HT-29 (cell line): ENCODE measurements at regions not wholly inside any gene's neighbourhood (a gene's known extent, or its start where the extent isn't known, plus 50 kb on each side); places are given as distances from the start of the nearest gene placed in this dataset.
"Not testable (repeated sequence)": the region's sequence is repeated elsewhere in the genome, so short reads cannot be mapped to it uniquely, and the experiment has no call there.

Experiments used
- DNase-seq: peaks from one replicate; pipeline ENCODE4 v3.0.0-alpha.2; 2015; ENCODE audit warnings: low spot score

DNA sequence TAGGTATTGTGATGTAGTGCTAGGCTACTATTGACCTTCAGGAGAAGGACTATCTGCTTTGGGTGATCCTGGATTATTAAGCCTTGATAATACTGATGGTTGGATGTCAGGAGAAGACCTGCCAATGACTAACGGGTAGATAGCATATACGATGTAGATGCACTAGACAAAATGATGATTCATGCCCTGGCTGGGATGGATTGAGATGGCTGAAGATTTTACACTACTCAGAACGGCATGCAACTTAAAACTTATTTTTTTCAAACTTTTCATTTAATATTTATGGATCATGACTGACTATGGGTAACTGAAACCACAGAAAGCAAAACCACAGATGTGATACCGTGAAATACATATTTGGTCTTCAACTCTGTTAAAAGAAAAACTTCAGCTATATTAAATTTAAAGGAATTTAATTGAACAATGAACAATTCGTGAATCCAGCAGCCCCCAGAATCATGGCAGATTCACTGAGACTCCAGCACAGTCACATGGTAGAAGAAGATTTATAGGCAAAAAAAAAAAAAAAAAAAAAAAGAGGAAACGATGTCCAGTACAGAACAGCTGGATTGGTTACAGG lies 124.6 kb upstream of the CDK13 start:
- DNase-seq: no peak

DNA sequence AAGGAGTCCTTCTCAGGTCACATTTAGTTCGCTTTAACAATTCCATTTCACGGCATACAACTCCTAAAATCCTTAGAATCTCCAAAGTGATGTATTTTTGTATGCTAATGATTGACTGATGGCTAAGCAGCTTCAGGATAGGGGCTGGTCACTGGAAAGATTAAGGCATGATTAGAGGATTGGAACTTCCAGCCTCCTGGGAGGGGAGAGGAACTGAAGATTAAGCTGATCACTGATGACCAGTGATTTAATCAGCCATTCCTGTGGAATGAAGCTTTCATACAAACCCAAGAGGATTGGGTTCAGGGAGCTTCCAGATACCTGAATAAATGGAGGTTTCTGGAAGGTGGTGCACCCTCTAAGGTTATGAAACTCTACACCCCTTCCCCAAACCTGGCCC lies 123.9 kb upstream of the CDK13 start:
- no peak for DNase-seq

DNA sequence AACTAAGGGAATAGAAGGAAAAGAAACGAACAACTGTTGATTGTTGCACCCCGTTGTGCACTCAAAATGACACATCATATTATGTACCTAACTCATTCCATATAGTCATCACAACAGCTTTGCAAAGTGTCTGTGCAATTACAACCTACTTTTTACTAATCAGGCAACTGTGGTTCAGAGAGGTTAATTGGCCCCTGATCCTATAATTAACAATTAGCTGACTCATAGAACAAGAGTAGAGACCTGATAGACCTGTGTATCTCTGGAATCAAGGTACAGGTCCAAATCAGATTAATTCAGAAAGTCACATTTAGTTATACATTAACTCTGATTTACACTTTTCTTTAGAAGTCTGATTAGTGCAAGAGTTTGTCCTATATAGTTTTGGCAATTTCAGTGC lies 122.5 kb upstream of the CDK13 start:
- DNase-seq: no peak

DNA sequence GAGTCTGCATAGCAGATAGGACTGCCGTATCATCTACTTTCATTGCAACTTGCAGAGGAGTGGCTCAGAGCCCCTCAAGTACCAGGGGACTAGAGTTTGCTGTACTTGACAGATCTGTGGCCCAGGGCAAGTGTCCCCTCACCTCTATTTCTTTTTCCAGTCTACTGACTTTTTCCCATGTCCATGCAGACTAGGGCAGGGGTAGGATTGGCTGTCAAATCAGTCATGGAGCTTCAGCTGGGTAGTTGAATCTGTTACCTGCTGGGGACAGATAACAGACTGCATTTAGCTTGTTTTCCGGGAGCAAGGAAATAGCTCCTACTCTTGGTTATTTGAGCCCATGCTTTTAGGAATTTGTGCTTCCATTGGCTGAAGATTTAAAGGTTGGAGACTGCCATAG lies 121.0 kb upstream of the CDK13 start:
- no peak for DNase-seq

GRCh38 chr7:39832519-39833085 lies 117.5 kb upstream of the CDK13 start:
- no peak for DNase-seq

- peak; percentile 66 for DNase-seq
These were observed 116.8 kb upstream of the CDK13 start for GRCh38 chr7:39833180-39833799.

- DNase-seq: not testable (repeated sequence)
These were observed 116.0 kb upstream of the CDK13 start for GRCh38 chr7:39833865-39834634.

DNA sequence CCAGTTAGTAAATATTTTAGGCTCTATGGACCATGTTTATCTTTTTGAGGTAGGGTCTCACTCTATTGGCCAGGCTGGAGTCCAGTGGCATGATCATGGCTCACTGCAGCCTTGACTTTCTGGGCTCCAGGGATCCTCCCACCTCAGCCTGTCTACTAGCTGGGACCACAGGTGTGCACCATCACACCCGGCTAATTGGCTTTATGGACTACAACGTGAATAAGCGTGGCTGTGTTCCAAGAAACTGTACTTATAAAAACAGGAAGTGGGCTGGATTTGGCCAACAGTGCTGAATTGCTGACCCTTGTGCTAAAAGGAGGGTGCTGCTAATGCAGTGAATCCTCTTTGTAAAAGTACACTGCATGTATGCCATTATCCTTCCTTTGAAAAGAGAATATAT lies 111.7 kb upstream of the CDK13 start:
- DNase-seq: peak; percentile 90

DNA sequence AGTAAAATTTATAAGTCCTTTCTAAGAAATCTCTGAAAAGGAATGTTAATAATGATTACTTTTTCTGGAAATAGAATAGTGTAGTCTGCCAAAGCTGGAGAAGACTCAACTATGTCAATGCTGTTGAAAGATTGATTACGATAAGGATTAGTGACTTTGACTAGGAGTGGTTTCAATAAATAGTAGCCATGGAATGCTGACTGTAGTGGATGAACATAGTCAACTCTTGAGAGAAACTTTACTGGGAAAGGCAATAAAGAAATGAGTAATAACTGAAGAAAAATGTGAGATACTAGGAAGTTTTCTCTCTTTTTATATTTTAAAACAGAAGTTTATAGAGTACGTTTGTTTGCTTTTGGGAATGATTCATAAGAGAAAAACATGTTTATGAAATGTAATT lies 105.0 kb upstream of the CDK13 start:
- DNase-seq: no peak

- no peak for DNase-seq
These were observed 102.8 kb upstream of the CDK13 start for GRCh38 chr7:39847227-39847626.

DNA sequence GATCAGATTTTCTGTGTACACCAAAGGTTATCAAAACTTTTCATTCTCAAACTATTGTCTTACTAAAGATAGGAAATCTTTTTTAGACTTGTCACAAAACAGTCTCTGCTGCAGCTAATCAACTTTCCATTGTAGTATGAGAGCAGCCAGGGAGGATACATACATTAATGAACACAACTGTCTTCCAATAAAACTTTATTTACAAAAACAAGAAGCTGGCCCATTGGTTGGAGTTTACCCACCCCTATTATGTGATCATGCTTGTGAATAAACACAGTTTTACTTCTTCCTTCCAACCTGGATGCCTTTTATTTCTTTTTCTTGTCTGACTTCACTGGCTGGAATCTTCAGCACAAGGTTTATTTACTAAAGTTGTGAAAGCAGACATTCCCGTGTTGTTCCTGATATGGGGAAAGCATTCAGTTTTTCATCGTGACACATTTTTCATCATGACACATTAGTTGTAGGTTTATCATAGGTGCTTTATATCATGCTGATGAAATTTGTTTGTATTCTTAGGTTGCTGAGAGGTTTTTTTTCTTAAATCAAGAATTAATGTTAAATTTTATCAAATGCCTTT lies 98.5 kb upstream of the CDK13 start:
- DNase-seq: no peak

DNA sequence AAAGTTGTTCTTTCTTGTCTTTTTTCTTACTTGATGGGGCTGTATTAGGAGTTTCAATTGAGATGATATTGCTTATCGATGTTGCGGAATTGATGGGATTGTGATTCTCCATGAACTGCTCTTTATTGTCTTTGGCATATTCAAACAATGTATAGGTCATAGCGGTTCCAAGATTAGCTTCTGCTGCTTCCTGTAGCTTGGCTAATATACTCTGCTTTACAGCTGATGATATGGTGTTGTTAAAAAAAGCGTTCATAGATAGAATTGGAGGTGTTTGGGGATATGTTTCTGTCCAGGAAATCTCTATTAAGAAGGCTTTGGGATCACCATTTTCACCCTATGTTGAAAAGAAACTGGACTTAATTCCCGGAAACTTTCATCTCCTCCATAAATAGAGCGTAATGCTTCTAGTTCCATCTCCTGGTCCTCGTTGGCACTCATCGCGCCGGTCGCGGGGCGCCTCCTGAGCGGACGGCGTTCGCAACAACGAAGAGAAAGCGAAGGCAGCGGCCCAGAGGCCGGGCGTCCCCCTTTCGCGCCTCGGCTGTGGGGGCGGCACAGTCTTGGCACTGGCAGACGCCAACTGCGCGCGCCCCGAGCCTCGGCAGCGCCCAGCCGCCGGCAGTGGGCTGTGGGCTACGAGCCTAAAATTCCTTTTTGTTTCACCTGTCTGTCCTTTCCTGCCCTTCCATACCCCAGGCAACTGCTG lies 95.3 kb upstream of the CDK13 start:
- not testable (repeated sequence) for DNase-seq

GRCh38 chr7:39855325-39855674 lies 94.8 kb upstream of the CDK13 start:
- DNase-seq: no peak

GRCh38 chr7:39863675-39864322 lies 86.3 kb upstream of the CDK13 start:
- peak; percentile 38 for DNase-seq

DNA sequence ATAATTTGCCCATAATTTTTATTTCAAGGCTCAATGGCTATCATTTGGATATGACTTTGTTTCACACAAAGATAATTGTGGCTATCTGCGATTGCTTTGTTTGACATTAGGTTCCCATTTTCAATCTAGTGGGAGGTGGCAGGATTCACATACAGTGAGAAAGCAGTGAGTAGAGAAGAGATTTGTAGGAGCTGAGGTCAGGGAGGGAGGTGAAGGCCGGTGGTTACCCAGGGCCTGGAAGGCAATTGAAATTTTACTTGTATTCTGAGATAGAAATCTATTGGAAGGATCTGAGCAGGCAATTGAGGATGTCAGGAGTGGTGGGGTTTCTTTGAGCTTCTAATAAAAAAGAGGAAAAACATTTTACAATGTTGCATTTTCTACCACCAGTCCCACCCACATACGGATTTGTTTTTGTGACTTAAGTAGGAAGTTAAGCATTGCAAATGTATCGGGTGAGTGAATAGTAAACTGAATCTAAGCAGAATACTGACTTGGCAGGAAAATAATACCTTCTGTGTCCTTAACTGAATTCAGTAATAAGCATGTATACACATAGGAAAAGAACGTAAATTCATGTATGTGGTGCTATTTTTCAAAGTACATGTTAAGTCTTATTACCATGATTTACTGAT lies 80.1 kb upstream of the CDK13 start:
- not testable (repeated sequence) for DNase-seq

GRCh38 chr7:39871610-39872009 lies 78.4 kb upstream of the CDK13 start:
- DNase-seq: not testable (repeated sequence)

DNA sequence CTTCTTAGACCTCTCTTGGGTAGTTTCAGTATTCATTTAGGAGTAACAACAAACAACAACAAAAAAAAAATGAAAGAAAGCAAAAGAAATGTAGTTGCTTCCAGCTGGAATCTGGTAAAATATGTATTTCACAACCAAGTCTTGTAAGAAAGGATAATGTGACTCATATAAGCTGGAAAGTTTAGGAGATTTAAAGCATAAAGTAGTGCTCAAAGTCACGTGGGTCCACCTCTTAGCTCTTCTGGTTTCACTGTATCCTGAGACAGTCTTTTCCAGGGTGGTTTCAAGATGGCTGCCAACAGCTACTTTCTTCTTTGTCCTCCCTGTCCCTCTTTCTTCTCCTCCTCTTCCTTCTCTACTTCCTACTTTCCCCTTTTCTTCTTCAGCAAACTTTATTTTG lies 69.5 kb upstream of the CDK13 start:
- DNase-seq: no peak

DNA sequence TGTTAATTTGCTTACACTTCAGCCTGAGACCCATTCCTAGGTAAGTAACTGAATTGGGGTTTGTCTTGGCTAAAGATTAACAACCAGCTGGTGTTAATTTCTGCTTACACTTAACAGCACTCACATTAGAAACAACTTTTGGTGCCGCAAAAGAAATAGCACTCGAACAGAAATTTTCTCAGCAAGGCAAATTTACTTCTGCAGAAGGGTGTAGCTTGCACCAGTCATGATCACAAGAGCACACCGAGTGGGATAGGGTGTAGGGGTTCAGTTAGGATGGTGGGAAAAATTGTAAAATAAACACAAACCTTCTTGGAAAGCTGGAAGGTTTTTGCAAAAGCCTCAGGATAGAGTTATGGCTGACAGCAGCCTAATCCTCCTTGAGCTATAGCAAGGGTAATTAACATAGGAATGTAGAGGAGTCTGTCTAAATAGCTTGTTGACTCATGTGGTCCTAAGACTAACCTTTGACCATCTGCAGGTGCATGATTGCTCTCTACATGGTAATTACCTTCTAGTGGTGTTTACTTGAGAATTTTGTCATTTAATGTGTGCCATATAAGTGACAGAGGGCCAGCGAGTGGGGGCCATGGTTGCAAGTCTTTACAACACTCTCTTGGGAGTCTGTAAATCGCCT lies 67.8 kb upstream of the CDK13 start:
- DNase-seq: no peak

DNA sequence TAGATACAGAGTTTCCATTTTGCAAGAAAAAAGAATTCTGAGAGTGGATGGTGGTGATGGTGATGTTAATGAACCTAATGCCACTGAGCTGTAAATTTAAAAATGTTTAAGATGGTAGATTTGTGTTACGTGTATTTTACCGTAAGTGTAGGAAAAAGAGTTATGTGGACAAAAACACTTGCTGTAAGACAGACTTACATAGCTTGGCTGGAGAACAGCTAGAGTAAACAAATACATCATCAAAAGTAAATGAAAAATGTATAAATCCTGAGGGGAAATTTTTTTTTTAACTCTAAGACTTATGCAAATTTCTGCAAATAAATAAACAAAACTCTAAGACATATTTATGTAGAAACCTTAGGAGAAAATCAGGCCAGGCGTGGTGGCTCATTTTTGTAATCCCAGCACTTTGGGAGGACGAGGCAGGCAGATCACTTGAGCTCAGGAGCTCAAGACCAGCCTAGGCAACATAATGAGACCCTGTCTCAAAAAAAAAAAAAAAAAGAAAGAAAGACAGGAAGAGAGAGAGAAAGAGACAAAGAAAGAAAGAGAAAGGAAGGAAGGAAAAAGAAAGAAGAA lies 66.2 kb upstream of the CDK13 start:
- no peak for DNase-seq
